ENCODE measurements at regions not wholly inside any gene's neighbourhood (a gene's known extent, or its start where the extent isn't known, plus 50 kb on each side); places are given as distances from the start of the nearest gene placed in this dataset.

- Histone ChIP-seq H3K4me3 (ENCODE audit: insufficient read depth, low read depth, low read length) (no peak overlapping the region), H2BK15ac (ENCODE audit: low read depth, low read length) (no peak overlapping the region), H3K18ac (ENCODE audit: low read depth, low read length) (no peak overlapping the region), H4K5ac (ENCODE audit: low read depth, low read length) (no peak overlapping the region), H2AK9ac (replicated peaks; ENCODE audit: low read depth, low read length, poor library complexity) (no peak overlapping the region), H3K9me1 (ENCODE audit: insufficient read depth, low read length) (no peaks in the 10 kb centered on the region), H3K56ac (ENCODE audit: extremely low read depth, insufficient read depth, low read length) (no peak overlapping the region), H3K23ac (ENCODE audit: low read depth, low read length) (no peak overlapping the region), H3K4ac (ENCODE audit: low read depth, low read length) (no peak overlapping the region), H4K8ac (ENCODE audit: low read depth in 2 of 2, low read length in 2 of 2) (no peak overlapping the region), H3K14ac (replicated peaks; ENCODE audit: low read depth, low read length) (no peak overlapping the region), H3K4me1 (ENCODE audit: control insufficient read depth, insufficient read depth, low read length) (no peaks in the 10 kb centered on the region), H3K79me1 (ENCODE audit: low read depth in 1 of 2, low read length in 2 of 2) (no peaks in the 10 kb centered on the region), H2AK5ac (ENCODE audit: low read depth, low read length) (no peak overlapping the region), H3K27ac (ENCODE audit: insufficient read depth, low read length) (no peak overlapping the region), H4K20me1 (ENCODE audit: insufficient read depth, low read length) (no peaks in the 10 kb centered on the region), H2BK120ac (ENCODE audit: low read depth, low read length) (no peak overlapping the region), H3K9ac (ENCODE audit: low read depth, low read length) (no peak overlapping the region), H4K91ac (ENCODE audit: insufficient read depth, low read depth, low read length) (no peak overlapping the region), H3K27me3 (ENCODE audit: control insufficient read depth, insufficient read depth, low read length) (no peaks in the 10 kb centered on the region), H3K4me2 (ENCODE audit: low read depth, low read length) (no peak overlapping the region), H2BK5ac (ENCODE audit: low read depth, low read length, poor library complexity, severe bottlenecking) (no peak overlapping the region), H3K36me3 (ENCODE audit: control insufficient read depth, insufficient read depth, low read length) (no peaks in the 10 kb centered on the region), H2AFZ (replicated peaks; ENCODE audit: low read length, poor library complexity) (no peak overlapping the region), H3K9me3 (ENCODE audit: control insufficient read depth, insufficient read depth, low read length) (peaks cover 27% of the 10 kb centered on the region), H2BK20ac (ENCODE audit: low read depth, low read length) (no peak overlapping the region)
- WGBS, 2 experiments (ENCODE audit: extremely low coverage in 2 of 2, insufficient read length in 1 of 2): no CpG with 5 or more reads among the region's 2 CpGs
- no TSS peak for BruUV-seq (replicated peaks)
- intact Hi-C loops (cut with micrococcal nuclease): no loop called here
- CTCF ChIA-PET: no interaction called here
- POLR2A ChIA-PET (ENCODE audit: unreplicated experiment): no interaction called here
- DNase-seq (no peak), ATAC-seq (ENCODE audit: low read depth) (no peak)
- dilution Hi-C loops (cut with HindIII; ENCODE audit: low sequenced_read_pairs, unreplicated experiment): no loop called here
- TF ChIP-seq BHLHE40 (IDR thresholded peaks at IDR 0.05; ENCODE audit: low read depth, low read length) (no peak), RFX5 (IDR thresholded peaks at IDR 0.05; ENCODE audit: low read depth, low read length) (no peak), MAFK (IDR thresholded peaks at IDR 0.05; ENCODE audit: low read depth, low read length) (no peak), CHD1 (IDR thresholded peaks at IDR 0.05; ENCODE audit: low read depth, low read length) (no peak), POLR2A (IDR thresholded peaks at IDR 0.05; ENCODE audit: low read depth, low read length) (no peak), MXI1 (IDR thresholded peaks at IDR 0.05; ENCODE audit: borderline replicate concordance, low read depth, low read length) (no peak), SMC3 (IDR thresholded peaks at IDR 0.05; ENCODE audit: low read depth, low read length) (no peak), NFE2L2 (IDR thresholded peaks at IDR 0.05; ENCODE audit: low read depth, low read length) (no peak), FOS (IDR thresholded peaks at IDR 0.05; ENCODE audit: low read depth, low read length) (no peak), CTCF (conservative IDR thresholded peaks at IDR 0.05; ENCODE audit: low read depth, low read length) (no peak), USF2 (IDR thresholded peaks at IDR 0.05; ENCODE audit: low read depth, low read length) (no peak), MAZ (IDR thresholded peaks at IDR 0.05; ENCODE audit: borderline replicate concordance, low read depth, low read length) (no peak)
- TF ChIP-seq, protein P1, sequence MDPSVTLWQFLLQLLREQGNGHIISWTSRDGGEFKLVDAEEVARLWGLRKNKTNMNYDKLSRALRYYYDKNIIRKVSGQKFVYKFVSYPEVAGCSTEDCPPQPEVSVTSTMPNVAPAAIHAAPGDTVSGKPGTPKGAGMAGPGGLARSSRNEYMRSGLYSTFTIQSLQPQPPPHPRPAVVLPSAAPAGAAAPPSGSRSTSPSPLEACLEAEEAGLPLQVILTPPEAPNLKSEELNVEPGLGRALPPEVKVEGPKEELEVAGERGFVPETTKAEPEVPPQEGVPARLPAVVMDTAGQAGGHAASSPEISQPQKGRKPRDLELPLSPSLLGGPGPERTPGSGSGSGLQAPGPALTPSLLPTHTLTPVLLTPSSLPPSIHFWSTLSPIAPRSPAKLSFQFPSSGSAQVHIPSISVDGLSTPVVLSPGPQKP (IDR thresholded peaks at IDR 0.05; ENCODE audit: borderline replicate concordance, low read depth, low read length): no peak
- in situ Hi-C loops (cut with MboI; ENCODE audit: low sequenced_read_pairs): no loop called here
Observed at GRCh38 chr15:93830221-93831080, 400.9 kb upstream of the MCTP2 start.
